Coronary artery (tissue), 2 donors: ENCODE measurements at regions not wholly inside any gene's neighbourhood (a gene's known extent, or its start where the extent isn't known, plus 50 kb on each side); places are given as distances from the start of the nearest gene placed in this dataset.

Experiments used
- DNase-seq: peaks from one replicate; pipeline ENCODE4 v3.0.0-alpha.2; 2017; ENCODE audit warnings: low spot score
- H3K27ac ChIP-seq, 2 donors: fragments of 200-600 bp; sonication (generic); one replicate each; pipeline ENCODE4 v1.5.1; 2016 to 2019
- H3K4me3 ChIP-seq: fragments of 200-600 bp; sonication (generic); 2 replicates; pipeline ENCODE4 v1.5.1; 2016; ENCODE audit warnings: mild to moderate bottlenecking, moderate library complexity
- TF ChIP-seq, protein P1 (sequence below): fragments of 200-600 bp; sonication (generic); IDR thresholded peaks from one replicate; pipeline ENCODE4 v1.5.1; 2019; ENCODE audit warnings: antibody characterized with exemption

DNA sequence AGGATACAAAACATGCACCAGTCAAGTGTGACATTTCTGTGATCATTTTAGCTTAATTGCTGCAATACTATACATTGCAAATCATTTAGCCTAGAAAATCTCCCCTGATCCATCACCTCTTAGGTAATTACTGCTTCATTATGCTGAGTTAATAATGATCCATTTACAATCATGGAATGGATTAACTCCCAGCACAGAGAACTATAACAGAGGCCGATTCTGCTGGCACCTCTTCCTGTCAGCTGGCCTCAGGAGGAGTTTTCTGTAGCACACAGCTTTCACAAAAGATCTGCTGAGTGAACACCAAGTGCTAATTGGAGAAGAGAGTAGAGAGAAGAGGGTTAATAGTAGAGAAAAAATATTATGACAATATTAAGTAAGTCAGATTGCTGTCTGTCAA, 591.8 kb upstream of the KIRREL3 start:
- TF ChIP-seq, protein P1, sequence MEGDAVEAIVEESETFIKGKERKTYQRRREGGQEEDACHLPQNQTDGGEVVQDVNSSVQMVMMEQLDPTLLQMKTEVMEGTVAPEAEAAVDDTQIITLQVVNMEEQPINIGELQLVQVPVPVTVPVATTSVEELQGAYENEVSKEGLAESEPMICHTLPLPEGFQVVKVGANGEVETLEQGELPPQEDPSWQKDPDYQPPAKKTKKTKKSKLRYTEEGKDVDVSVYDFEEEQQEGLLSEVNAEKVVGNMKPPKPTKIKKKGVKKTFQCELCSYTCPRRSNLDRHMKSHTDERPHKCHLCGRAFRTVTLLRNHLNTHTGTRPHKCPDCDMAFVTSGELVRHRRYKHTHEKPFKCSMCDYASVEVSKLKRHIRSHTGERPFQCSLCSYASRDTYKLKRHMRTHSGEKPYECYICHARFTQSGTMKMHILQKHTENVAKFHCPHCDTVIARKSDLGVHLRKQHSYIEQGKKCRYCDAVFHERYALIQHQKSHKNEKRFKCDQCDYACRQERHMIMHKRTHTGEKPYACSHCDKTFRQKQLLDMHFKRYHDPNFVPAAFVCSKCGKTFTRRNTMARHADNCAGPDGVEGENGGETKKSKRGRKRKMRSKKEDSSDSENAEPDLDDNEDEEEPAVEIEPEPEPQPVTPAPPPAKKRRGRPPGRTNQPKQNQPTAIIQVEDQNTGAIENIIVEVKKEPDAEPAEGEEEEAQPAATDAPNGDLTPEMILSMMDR: no peak
- no peak overlapping the region for H3K4me3 ChIP-seq
- no peak overlapping the region for H3K27ac ChIP-seq
- no peak for DNase-seq

DNA sequence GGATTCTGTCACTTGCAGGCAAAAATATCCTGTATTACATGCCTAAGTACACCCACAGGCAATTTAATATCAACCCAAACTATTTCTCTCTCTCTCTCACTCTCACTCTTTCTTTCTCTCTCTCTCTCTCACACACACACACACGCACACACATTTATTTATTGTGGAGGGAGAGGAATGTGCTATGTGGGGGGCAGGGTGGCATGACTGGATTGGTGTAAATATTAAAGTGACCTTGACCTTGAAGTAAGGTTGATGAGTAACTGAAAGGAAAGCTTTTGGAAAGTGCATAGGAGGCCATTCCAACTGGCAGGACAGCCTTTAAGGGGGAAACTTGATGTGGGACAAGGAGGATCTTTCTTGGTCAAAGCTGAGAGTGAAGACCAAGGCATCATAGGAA, 589.7 kb upstream of the KIRREL3 start:
- Histone ChIP-seq H3K27ac (no peak overlapping the region), H3K4me3 (no peak overlapping the region)
- TF ChIP-seq, protein P1: no peak
- no peak for DNase-seq

DNA sequence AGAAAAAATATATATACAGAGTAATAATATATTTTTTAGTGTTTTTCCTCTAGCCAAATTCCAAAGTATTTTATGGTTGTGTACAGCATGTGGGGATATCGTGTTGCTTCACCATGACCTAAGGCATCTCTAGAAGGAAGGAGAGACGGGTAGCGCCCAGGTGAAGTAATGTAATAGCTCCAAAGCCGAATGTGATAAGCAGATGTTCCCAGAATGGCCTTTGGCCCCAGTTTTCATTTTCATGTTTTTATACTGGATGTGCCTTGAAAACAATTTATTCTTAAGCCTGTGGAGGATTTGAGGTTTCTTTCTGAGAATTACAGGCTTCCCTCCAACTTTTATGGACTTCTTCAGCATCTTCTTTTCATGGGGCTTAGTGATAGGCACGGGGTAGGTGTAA, 587.9 kb upstream of the KIRREL3 start:
- TF ChIP-seq, protein P1: no peak
- no peak overlapping the region for H3K4me3 ChIP-seq
- DNase-seq: no peak
- H3K27ac ChIP-seq: no peak overlapping the region

DNA sequence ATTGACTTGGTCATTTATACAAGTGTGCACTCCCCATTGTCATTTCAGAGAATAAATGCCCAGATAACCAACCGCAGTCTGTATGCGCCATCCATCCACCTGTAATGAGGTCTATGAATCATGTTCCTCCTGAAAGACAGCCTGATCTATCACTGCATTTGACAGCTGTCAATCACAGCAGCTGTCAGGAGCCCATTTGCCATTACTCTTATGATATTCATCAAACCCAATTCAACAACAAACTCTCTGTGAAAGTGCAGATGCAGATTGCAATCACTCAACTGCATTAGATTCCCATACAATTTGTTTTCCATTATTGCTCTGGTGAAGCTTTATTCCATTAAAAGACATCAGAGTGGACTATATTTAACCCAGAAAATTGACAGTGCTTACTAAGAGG, 586.9 kb upstream of the KIRREL3 start:
- no peak for DNase-seq
- TF ChIP-seq, protein P1: no peak
- Histone ChIP-seq H3K4me3 (no peak overlapping the region), H3K27ac (no peak overlapping the region)

DNA sequence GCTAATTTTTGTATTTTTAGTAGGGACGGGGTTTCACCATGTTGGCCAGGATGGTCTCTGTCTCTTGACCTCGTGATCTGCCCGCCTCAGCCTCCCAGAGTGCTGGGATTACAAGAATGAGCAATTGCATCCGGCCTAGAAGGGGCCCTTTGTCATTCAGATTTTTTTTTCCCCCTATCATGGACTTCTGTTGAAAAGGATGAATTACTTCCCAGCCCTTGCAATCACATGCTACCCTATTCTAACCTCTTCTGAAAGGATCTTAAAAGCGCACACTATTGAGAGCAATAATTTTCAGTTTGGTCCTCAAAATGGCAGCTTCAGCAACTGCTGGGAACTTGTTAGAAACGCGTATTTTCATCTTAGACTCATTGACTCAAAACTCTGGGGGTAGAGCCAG, 575.6 kb upstream of the KIRREL3 start:
- TF ChIP-seq, protein P1: no peak
- DNase-seq: no peak
- Histone ChIP-seq H3K27ac (no peak overlapping the region), H3K4me3 (no peak overlapping the region)

DNA sequence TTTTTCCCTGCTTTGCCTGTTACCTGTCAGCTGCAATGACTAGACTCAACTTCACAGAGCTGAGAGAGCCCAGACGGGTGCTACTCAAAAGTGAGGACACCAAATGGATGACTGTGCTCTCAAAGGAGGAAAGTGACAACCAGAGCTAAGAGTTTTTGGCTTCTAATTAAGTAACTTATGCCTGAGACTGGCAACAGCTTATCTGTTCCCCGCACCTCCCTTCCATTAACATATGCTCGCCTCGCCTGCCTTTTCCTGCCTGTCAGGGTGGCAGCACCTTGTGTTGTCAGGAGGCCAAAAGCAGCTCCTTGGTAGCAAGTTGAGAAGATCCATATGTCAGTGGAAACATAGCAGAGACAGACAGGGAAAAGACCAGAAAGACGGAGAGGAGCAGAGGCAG, 573.9 kb upstream of the KIRREL3 start:
- no peak for DNase-seq
- no peak overlapping the region for H3K4me3 ChIP-seq
- TF ChIP-seq, protein P1: no peak
- H3K27ac ChIP-seq: no peak overlapping the region

DNA sequence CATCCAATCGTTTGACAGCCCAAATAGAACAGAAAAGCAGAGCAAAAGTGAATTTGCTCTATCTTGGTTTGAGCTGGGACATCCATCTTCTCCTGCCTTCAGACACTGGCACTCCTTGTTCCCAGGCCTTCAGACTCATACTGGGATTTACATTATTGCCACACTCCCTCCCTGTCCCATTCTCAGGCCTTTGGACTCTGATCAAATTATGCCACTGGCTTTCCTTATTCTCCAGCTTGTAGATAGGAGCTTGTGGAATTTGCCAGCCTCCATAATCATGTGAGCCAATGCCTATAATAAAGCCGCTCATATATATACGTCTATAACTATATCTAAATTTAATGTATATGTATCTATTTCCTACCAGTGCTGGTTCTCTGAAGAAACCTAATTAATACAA, 568.3 kb upstream of the KIRREL3 start:
- TF ChIP-seq, protein P1: no peak
- no peak for DNase-seq
- no peak overlapping the region for H3K27ac ChIP-seq

More for the DNA sequence above, 568.3 kb upstream of the KIRREL3 start:
- H3K4me3 ChIP-seq: no peak overlapping the region
